ENCODE measurements at regions not wholly inside any gene's neighbourhood (a gene's known extent, or its start where the extent isn't known, plus 50 kb on each side); places are given as distances from the start of the nearest gene placed in this dataset.

DNA sequence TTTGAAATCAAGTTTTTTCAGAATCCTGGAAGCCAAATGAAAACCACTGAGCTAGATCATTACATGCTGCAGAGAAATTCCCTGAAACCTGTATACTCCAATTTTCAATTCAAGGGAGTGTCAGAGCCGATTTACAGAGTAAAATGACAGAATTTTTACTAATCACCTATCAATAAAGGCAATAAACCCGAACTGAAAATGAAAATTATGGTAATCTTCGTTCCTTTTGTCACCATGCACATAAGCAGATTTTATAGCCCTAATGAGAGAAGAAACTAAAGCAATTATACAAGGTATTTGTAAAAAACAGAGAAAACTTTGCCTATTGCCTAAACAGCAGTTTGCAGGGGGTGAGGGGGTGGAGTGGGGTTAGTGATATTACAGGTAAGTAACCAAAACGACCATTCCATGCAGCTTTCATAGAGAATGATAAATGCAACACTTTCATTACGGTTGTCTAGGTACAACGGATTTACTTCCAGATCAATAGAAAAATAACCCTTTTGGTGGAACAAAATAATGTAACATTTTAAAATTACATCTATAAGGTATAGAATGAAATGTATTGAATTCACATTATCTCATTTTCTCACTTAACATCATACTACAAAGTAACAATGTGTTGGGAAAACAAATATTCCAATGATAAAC, 115.2 kb upstream of the BEND6 start:
- H3K9ac ChIP-seq (ENCODE audit: low read depth, low read length, poor library complexity, severe bottlenecking), result no peak overlapping the region
- TF ChIP-seq CTCF (conservative IDR thresholded peaks at IDR 0.05; ENCODE audit: low read length) (no peak), EZH2phosphoT487 (IDR thresholded peaks at IDR 0.05; ENCODE audit: borderline replicate concordance) (no peak)
- H4K20me1 ChIP-seq (ENCODE audit: insufficient read depth, low read length, poor library complexity, severe bottlenecking), result no peaks in the 10 kb centered on the region
- peak overlapping the region; percentile 16 for H3K4me2 ChIP-seq (ENCODE audit: low read depth, low read length, poor library complexity, severe bottlenecking)
- H3K27me3 ChIP-seq (ENCODE audit: insufficient read depth, low read length, poor library complexity, severe bottlenecking), result no peaks in the 10 kb centered on the region
- H3F3A ChIP-seq (ENCODE audit: low read depth), result no peaks in the 10 kb centered on the region
- no peak overlapping the region for H3K4me3 ChIP-seq (ENCODE audit: low read length, poor library complexity, severe bottlenecking)
- H2AFZ ChIP-seq (ENCODE audit: low read length), result no peak overlapping the region
- H3K79me2 ChIP-seq (ENCODE audit: insufficient read depth, low read length), result peaks cover 32% of the 10 kb centered on the region
- peaks cover 17% of the 10 kb centered on the region for H3K4me1 ChIP-seq (ENCODE audit: insufficient read depth, low read length, poor library complexity, severe bottlenecking)
- no peaks in the 10 kb centered on the region for H3K9me2 ChIP-seq (replicated peaks; ENCODE audit: low read depth, low read length)
- H3K9me3 ChIP-seq (ENCODE audit: insufficient read depth, low read depth, low read length), result no peaks in the 10 kb centered on the region
- H3K36me3 ChIP-seq (ENCODE audit: insufficient read depth, low read length), result no peaks in the 10 kb centered on the region

- H3K4me2 ChIP-seq (ENCODE audit: low read depth, low read length, poor library complexity, severe bottlenecking), result peak overlapping the region; percentile 16
- H3K9ac ChIP-seq (ENCODE audit: low read depth, low read length, poor library complexity, severe bottlenecking), result no peak overlapping the region
Observed at GRCh38 chr6:56838965-56839364, 115.9 kb upstream of the BEND6 start.

GRCh38 chr6:56838016-56838555, 116.8 kb upstream of the BEND6 start:
- Histone ChIP-seq H2AFZ (ENCODE audit: low read length) (no peak overlapping the region), H3K4me2 (ENCODE audit: low read depth, low read length, poor library complexity, severe bottlenecking) (peak overlapping the region; percentile 16), H3F3A (ENCODE audit: low read depth) (no peaks in the 10 kb centered on the region), H3K4me3 (ENCODE audit: low read length, poor library complexity, severe bottlenecking) (no peak overlapping the region), H4K20me1 (ENCODE audit: insufficient read depth, low read length, poor library complexity, severe bottlenecking) (no peaks in the 10 kb centered on the region), H3K9me2 (replicated peaks; ENCODE audit: low read depth, low read length) (no peaks in the 10 kb centered on the region), H3K4me1 (ENCODE audit: insufficient read depth, low read length, poor library complexity, severe bottlenecking) (peaks cover 17% of the 10 kb centered on the region), H3K36me3 (ENCODE audit: insufficient read depth, low read length) (no peaks in the 10 kb centered on the region), H3K79me2 (ENCODE audit: insufficient read depth, low read length) (peaks cover 31% of the 10 kb centered on the region), H3K9ac (ENCODE audit: low read depth, low read length, poor library complexity, severe bottlenecking) (no peak overlapping the region), H3K27me3 (ENCODE audit: insufficient read depth, low read length, poor library complexity, severe bottlenecking) (no peaks in the 10 kb centered on the region), H3K9me3 (ENCODE audit: insufficient read depth, low read depth, low read length) (no peaks in the 10 kb centered on the region)
- TF ChIP-seq CTCF (conservative IDR thresholded peaks at IDR 0.05; ENCODE audit: low read length) (no peak), EZH2phosphoT487 (IDR thresholded peaks at IDR 0.05; ENCODE audit: borderline replicate concordance) (no peak)

More at GRCh38 chr6:56838965-56839364, 115.9 kb upstream of the BEND6 start:
- peaks cover 32% of the 10 kb centered on the region for H3K79me2 ChIP-seq (ENCODE audit: insufficient read depth, low read length)
- H3K36me3 ChIP-seq (ENCODE audit: insufficient read depth, low read length), result no peaks in the 10 kb centered on the region
- H3K4me1 ChIP-seq (ENCODE audit: insufficient read depth, low read length, poor library complexity, severe bottlenecking), result peaks cover 17% of the 10 kb centered on the region
- H3K27me3 ChIP-seq (ENCODE audit: insufficient read depth, low read length, poor library complexity, severe bottlenecking), result no peaks in the 10 kb centered on the region
- no peaks in the 10 kb centered on the region for H3F3A ChIP-seq (ENCODE audit: low read depth)
- H4K20me1 ChIP-seq (ENCODE audit: insufficient read depth, low read length, poor library complexity, severe bottlenecking), result no peaks in the 10 kb centered on the region
- H3K9me3 ChIP-seq (ENCODE audit: insufficient read depth, low read depth, low read length), result no peaks in the 10 kb centered on the region
- H3K9me2 ChIP-seq (replicated peaks; ENCODE audit: low read depth, low read length), result no peaks in the 10 kb centered on the region
- TF ChIP-seq CTCF (conservative IDR thresholded peaks at IDR 0.05; ENCODE audit: low read length) (no peak), EZH2phosphoT487 (IDR thresholded peaks at IDR 0.05; ENCODE audit: borderline replicate concordance) (no peak)
- H2AFZ ChIP-seq (ENCODE audit: low read length), result no peak overlapping the region
- H3K4me3 ChIP-seq (ENCODE audit: low read length, poor library complexity, severe bottlenecking), result peak overlapping the region; percentile 12
